GM18519 (cell line): ENCODE measurements at regions not wholly inside any gene's neighbourhood (a gene's known extent, or its start where the extent isn't known, plus 50 kb on each side); places are given as distances from the start of the nearest gene placed in this dataset.
A peak's percentile ranks its signal among the peaks of the same experiment; 100 is the strongest.
"Not testable (repeated sequence)": the region's sequence is repeated elsewhere in the genome, so short reads cannot be mapped to it uniquely, and the experiment has no call there.

Experiments used
- ATAC-seq: cut with Tn5 transposase; IDR thresholded peaks from one replicate; pipeline ENCODE4 v1.9.1; 2021; ENCODE audit warnings: mild to moderate bottlenecking, moderate library complexity; ENCODE audit not compliant: unreplicated experiment, low FRiP score

DNA sequence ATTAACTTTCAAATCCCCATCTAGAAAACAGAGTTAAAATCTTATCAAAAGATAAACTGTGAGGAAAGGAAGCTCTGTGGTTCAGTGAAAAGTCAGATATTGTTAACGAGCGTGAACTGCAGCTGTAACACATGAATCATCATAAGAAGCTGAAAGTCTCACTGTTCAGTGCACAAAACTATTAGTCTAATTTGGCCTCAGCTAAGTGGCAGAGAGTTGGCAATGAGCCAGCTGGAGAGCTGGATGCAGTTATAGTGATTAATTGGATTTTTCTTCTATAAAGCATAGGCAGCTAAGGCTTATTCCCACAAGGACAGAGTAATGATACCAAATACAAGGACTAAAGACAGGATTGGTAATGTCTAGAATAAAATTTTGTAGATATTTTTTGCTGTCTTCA, 101.1 kb upstream of the ABCB5 start:
- peak; percentile 38 for ATAC-seq

DNA sequence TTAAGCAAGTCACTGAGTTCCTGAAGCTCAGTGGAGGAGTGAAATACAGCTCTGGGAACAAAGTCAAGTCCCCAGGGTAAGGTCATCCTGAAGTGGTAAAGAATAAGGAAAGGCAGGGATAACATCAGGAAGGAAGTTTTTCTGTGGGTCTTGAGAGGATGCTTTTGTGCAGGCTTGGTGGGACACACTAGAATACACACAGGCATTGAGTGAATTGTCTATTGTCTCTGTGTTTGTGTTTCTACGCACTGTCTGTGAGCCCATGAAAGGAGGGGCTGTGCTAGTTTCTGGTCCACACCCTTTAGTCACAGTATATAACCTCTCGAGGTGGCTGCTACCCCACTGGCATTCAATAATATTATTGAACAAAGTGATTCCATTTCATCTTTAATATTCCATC, 95.8 kb upstream of the ABCB5 start:
- ATAC-seq = no peak

DNA sequence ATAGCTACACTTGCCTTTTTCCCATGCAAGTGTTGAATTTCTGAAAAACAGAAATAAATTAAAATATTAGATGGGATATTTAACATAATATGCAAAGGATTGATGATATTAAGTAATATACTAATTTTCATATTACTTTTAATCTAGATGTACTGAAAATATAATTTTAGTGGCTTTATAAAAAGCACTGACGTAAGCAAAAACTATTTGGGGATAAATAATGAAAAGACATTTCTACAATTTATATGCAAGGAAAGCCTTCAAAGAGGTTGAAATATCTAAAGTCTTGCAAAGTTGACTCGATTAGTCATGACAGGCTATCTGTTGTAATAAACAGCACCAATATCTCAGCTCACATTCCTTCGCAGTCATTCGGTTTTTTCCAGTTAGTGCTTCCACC, 94.9 kb upstream of the ABCB5 start:
- ATAC-seq = no peak

DNA sequence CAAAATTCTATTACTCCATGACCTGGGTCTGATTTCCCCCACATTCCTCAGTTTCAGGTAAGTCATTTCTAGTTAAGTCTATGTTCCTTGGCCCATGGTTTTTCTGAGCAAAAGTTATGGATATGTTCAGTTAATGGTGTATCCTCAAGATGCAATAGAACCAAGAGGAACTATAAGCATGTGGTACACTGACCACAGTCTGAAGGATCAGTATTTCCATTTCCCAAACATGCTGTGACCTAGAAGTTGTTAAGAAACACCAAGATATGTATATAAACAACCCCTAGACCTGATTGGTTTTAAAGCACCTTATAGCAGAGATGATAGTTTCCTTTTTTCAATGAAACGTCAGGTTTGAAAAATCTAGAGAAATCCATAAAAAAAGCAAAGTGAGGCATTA, 94.2 kb upstream of the ABCB5 start:
- no peak for ATAC-seq

DNA sequence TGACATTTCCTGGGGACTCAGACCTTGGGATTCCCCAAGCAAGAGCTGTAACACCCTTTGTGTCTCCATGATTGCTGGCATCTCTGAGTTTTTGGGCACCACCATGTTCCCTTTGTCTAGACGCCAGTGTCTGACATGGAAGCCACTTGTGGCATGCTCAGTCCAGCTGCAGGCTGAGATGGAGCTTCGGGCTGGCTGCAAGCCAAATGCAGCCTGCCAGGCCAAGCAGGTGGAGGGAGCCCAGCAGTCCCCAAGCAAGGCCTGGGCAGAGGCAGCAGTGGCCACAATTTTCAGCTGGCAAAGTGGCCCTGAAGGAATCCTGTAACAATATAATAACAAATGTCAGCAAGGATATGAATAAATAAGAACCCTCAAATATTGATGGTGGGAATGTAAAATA, 86.2 kb upstream of the ABCB5 start:
- ATAC-seq = no peak

DNA sequence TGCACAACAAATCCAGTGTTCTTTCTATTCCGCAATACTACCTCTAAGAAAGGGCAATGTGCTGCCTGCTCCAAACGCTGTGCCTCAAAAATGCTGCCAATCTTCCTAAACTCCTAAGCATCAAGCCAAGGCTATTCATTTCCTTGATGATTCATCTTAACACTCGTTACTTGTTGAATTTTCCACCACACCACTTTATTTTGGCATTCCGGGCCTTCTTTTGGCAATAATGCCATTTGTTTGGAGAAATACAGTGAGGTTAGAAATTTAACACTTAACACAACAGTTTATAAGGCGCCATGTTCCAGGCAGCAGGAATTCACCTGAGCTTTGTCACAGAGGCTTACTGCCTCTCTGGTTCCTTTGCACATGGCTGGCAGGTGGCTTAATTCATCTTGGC, 82.6 kb upstream of the ABCB5 start:
- no peak for ATAC-seq

DNA sequence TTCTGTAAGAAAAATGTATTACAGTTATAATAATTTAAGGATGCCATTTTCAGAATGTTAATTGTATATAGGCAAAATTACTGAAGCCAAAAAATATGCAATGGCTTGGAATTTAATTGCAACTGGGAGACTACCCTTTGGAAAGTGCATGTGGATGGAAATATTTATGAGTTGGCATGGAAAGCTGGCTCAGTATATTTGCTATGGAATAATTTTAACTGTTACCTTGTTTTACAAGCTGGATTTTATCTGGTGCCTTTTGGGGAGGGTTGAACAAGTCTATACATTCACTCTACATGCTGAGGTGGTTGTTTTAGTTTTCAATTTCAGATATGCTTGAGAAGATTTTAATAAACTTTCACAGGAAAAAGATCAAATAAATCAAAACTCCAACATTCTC, 80.9 kb upstream of the ABCB5 start:
- no peak for ATAC-seq

DNA sequence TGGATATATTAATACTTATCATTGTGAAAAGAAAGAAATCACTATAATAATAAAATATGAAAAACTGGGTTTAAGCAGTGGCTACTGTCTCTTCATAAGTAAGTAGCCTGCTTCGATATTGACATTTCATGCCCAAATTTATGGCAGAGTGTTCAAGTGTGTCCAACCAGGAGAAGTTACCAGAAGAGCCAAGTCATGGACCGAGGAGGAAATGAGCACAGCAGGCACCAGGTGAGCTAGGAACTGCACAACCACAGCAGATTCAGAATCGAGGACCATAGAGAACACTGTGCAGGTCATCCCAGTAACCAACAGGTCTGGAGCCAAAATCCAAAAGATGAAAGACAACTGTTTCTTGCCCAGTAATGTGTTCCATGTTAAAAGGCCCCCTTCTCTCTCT, 79.9 kb upstream of the ABCB5 start:
- ATAC-seq = no peak

DNA sequence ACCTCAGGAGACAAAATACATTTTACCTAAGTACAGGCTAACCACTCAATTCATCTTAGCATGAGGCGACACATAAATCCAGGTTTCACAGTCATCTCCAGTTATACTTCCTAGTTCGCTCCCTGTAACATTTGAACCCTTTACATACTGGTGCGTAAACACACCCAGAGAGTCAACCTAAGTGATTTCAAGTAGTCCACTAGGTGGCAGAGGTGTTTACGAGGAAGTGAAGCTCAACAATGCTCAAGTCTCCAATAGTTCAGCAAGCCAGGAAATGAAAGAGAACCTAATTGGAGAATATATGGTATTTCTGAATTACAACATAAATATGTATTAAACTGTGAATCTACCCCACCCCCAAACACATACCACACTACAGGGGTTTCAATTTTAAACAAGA, 76.3 kb upstream of the ABCB5 start:
- ATAC-seq = no peak

DNA sequence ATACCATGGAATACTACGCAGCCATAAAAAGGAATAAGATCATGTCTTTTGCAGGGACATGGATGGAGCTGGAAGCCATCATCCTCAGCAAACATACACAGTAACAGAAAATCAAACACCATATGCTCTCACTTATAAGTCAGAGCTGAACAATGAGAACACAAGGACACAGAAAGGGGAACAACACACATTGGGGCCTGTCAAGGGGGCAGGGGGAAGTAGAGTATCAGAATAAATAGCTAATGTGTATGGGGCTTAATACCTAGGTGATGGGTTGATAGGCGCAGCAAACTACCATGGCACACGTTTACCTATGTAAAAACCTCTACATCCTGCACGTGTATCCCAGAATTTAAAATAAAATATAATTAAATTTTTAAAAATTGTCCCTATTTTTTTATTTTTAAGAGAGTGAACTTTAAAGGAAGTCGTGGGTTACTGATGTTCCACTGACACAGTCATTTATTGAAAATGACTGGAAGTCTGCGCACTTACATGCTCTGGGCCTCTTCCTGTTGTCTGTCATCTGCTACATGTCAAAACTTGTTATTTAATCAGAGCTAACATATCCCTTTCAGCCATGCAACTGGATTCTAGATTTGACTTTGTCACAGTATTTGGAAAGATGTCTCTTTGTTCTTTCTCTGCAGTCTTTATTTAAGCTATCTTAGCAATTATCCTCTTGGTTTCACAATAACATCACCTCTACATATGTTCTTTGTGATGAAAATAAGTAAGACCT, 73.7 kb upstream of the ABCB5 start:
- peak; percentile 83 for ATAC-seq

DNA sequence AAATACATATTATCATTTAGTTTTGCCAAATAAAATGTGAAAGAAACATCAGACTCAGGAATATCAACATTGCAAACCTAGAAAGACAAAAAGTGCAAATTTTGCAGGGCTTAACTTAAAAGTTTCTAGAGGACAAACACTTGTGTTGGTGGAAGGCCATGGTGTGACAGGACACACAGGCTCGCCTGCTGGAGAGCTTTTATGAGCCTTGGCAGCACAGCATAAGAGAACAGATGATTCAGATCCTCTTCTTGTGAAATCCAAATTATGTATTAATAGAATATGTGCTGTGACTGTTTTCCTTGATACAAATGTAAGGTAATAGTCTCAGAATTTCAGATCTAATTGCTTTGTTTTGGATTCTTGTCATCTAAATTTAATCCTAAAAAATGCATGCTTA, 72.9 kb upstream of the ABCB5 start:
- no peak for ATAC-seq

DNA sequence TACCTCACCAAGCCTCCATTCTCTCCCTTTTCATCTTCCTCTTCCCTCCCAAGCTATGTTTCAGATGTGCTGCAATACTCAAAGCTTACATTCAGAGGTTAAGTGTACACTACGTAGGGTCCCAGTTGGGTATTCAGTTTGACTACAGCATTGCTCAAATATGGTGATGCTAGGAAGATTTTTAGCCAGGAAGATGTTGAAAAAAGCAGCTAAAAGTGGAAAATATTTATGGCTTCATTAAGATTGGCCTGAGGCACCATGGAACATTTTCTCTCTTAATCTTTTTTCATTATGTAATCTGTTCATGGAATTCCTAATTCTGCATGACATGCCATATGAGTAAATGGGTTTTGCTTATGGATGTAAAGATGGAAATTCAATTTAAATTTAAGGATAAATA, 72.0 kb upstream of the ABCB5 start:
- no peak for ATAC-seq

DNA sequence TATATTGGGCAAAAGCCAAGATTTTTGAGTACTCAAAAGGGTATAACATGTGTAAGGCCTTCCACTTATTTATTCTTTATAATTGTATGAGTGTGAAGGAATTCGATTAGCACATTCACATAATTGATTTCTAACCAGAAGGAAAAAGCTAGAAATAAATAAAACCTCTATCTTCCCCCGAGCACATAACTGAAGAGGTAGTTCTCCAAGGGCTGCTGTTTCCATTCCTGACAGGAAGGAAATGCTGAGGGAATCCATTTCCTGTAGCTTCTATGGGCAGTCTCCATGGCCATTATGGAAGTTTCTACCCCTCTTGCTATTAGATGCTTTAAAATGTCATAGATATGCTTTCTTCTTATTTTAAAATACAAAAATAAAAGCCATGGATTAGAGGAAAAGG, 70.5 kb upstream of the ABCB5 start:
- no peak for ATAC-seq

DNA sequence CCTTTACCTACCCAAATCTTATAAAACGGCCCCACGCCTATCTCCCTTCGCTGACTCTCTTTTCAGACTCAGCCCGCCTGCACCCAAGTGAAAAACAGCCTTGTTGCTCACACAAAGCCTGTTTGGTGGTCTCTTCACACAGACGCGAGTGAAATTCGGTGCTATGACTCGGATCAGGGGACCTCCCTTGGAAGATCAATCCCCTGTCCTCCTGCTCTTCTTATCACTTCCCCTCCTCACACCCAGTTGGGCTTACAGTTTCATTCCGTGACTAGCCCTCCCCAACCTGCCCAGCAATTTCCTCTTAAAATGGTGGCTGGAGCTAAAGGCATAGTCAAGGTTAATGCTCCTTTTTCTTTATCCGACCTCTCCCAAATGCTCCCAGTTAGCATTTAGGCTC, 68.5 kb upstream of the ABCB5 start:
- ATAC-seq = not testable (repeated sequence)

DNA sequence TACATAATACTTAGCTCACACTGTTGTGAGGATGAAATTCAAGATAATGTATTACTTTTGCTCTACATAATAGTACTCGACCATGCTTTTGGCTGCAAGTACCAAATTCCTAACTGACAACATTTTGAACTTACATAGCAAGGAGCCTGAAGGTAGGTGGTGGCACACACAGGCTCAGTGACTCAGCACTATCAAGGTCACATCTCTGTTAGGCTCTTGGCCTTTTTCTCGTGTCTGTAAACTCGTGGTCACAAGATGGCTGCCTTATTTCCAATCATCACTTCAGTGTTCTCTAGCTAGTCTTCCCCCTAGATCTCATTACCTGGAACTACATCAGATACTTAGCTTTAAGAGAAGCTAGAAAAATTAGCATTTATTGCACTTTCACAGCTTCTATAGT, 61.4 kb upstream of the ABCB5 start:
- ATAC-seq = no peak

DNA sequence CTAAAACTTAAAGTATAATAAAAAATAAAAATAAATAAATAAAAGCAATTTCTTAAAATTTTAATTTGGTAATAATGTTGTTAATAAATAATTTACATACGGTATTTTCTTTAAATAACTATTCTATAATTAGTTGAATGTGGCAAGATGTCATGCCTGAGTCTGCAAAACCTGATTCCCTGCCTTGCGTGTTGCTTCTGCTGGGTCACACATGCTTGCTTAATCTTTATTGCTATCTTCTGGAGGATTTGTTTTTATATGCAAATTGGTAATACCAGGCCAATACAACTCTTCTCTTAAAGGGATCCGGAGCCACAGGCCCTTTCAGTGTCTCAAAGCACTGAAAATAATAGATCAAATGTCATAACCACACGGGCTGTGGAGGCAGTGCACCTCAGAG, 59.4 kb upstream of the ABCB5 start:
- ATAC-seq = no peak

DNA sequence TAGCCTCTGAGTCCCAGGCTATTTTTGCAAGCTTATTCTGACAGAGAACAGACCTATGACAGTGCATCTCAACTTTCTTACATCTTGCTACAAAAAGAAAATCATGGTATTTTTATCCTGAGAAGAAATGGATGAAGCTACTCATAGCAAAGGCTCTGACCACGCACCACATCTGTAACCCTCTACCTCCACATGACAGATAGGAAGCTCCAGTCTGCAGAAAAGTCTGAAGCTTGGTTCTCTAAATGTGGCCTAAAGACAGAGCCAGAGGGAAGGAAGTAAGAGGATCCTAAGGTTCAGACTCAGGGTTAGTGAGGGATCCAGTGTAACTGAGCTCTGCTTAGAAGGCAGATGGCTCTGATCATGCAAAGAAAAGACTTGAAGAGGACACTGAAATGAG, 58.4 kb upstream of the ABCB5 start:
- ATAC-seq = no peak

DNA sequence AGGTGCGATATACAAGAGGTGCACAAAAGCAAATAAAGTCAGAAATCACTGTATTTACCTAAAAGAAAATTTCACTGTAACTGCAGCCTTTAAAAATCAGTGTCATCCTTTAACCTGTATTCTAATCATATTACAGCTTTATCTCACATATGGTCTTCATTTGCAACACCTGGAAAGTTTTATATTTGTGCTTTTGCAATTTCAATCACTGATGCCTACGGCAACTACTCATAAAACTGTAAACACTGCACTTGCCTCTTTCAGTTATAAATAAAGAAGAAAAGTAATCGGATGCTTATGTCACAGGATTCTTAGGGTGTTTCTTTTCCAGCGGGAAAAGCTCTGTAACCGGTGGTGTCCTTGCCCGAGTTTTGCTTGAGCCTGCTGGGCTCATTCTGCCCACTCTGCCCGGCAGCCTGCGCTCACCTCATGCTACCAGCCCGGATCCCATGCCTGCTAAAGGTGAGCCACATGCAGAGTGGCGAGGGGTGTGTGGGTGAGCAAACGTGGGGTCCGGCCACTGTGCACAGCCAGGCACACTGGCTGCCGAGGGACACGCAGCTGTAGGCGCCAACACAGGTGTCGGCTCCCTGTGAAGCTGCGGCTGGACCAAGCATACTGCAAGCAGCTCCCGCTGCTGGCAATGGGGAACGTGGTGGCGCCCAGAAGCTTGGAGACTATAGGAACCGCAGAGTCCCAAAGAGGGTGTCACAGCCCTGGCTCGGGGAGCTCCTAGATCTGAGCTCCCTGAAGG, 56.3 kb upstream of the ABCB5 start:
- ATAC-seq = no peak

DNA sequence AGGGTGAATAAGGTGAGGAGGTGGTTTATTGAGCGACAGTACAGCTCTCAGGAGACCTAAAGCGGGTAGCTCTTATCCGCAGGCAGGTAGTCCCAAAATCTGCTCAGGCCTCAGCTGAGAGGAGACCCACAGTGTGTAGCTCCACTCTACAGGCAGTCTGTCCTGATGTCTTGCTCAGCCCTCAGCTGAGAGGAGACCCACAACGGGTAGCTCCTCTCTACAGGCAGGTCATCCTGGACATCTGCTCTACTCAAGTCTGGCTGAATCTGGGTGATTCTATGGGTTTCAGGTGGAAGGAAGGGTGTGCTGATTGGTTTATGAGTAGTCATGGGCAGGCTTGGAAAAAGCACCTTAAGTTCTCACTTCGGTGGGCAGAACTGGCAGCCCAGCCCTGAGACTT, 55.6 kb upstream of the ABCB5 start:
- ATAC-seq = no peak

DNA sequence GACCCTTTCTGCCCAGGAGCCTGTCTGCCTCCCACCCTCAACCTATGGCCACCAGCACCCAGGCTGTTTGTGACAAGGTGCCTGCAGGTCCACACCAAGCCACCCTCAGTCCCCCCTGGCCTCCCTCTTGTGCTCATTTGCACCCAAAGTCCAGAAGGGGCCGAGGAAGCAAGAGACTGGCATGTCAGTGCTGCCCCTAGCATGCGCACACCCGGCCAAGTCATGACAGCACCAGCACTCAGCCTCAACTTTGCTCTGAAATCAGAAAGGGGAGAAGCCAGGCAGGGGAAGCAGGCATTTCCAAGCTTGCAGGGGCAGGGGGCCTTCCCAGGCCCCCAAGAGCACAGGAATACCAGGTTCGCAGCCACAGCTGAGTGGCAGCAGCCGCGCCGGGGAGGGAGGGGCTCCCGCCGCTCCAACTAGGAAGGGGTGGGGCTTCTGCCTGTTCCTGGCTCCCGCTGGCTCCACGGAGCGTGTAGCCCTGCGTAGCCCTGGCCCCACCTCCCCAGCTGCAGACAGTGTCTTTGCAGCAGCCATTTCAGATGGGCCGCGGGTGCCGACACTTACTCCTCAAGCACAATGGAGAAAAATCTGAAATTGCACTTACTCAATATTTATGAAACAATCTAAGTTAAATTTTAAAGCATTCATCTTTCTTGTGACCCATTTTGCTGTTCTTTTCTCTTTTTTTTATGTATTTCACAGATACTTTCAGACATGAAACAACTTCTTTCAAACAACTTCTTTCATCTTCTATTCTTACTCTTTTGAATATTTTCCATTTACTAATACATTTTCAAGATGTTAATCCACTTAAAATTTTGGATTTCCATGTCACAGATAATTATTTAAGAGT, 54.9 kb upstream of the ABCB5 start:
- ATAC-seq = no peak

DNA sequence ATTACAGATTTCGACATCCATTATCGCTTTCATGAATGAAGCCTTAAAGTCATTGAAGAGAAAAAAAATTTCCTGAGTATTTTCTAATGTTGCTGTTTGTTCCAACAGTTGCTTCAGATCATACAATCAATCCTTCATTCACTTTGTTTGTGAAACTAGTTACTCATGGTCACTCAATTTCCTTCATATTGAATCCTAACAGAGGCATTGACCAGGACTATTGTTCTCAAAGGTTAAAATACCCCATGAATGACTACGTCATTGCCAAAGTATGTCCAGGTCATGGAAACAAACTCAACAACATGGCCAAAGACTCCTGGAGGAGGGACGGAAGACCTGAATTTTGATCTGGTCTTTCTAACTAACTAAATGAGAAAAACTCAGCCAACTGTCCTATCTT, 54.0 kb upstream of the ABCB5 start:
- no peak for ATAC-seq
